HUES48 (cell line): ENCODE measurements at regions not wholly inside any gene's neighbourhood (a gene's known extent, or its start where the extent isn't known, plus 50 kb on each side); places are given as distances from the start of the nearest gene placed in this dataset.
"Not testable (repeated sequence)": the region's sequence is repeated elsewhere in the genome, so short reads cannot be mapped to it uniquely, and the experiment has no call there.

Experiments used
- H3K27ac ChIP-seq: one replicate; pipeline ENCODE4 v1.7.0; 2013; ENCODE audit warnings: low read depth, low read length, inconsistent platforms
- H3K27me3 ChIP-seq: 2 replicates; pipeline ENCODE4 v1.6.1; 2013; ENCODE audit warnings: mild to moderate bottlenecking, low read length; ENCODE audit not compliant: control insufficient read depth, insufficient read depth
- H3K36me3 ChIP-seq: 2 replicates; pipeline ENCODE4 v1.6.1; 2013; ENCODE audit warnings: low read length; ENCODE audit not compliant: control insufficient read depth, insufficient read depth
- H3K4me1 ChIP-seq: 2 replicates; pipeline ENCODE4 v1.6.1; 2013; ENCODE audit warnings: mild to moderate bottlenecking, low read length; ENCODE audit not compliant: control insufficient read depth, insufficient read depth
- H3K4me3 ChIP-seq: 2 replicates; pipeline ENCODE4 v1.5.1; 2013; ENCODE audit warnings: mild to moderate bottlenecking, low read depth, low read length
- H3K9ac ChIP-seq: 2 replicates; pipeline ENCODE4 v1.6.1; 2013; ENCODE audit warnings: mild to moderate bottlenecking, low read depth, low read length, moderate library complexity
- H3K9me3 ChIP-seq: 2 replicates; pipeline ENCODE4 v1.6.1; 2013; ENCODE audit warnings: low read length; ENCODE audit not compliant: control insufficient read depth, insufficient read depth

DNA sequence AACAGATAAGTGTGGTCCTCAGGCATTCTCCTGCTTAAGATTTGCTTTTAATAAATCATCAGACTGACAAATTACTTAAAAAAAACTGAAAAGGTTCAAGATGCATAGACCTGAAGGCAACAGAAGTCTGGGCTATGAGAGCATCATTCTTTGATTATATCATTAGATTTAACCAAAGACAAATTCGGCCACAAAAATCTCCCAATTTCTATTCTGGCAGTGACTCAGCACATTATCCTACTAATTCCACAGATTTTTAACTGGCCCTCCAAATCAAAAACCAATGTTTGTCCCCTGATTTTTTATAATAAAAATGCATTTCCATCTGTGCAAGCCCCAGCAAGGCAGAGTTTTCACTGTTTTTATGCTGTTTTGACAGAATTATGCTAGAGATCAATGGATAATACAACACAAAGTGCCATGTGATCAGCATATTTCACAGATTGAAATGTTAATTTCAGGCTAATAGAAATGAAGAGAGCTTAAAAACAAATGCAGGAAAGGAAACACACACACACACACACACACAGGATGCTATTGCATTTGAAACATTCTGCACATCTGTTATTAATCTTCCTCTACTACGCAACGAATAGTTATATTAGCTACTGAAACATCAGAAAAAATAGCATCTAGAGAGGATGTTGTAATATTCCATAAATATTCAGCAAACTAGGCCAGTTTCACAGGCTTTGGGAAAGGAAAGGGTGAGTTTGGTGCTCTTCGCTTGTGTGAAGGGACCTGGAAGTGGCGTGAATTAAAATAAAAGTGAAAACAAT is 177.6 kb upstream of the ST8SIA4 start:
- Histone ChIP-seq H3K27me3 (no peaks in the 10 kb centered on the region), H3K27ac (no peak overlapping the region), H3K9ac (no peak overlapping the region), H3K36me3 (no peaks in the 10 kb centered on the region), H3K4me3 (no peak overlapping the region), H3K9me3 (no peaks in the 10 kb centered on the region), H3K4me1 (no peaks in the 10 kb centered on the region)

DNA sequence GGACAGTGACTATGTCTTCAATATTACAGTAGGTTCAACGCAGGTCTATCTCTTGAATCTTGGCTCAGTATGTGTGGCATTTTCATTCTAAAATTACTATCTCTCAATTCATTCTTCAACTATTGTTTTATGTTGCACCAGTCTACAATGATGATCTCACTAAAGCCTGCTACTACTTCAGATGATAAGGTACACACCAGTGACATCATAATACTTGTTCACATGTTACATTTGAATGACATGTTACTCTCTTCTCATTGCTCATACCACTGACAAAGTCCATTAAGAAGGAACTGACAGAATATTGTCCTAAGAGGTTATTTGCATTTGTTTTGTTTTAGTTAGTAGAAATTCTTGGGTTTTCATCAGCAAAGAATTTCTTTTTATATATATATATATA is 165.2 kb upstream of the ST8SIA4 start:
- H3K36me3 ChIP-seq = no peaks in the 10 kb centered on the region

GRCh38 chr5:101067429-101067828 is 164.3 kb upstream of the ST8SIA4 start:
- H3K9ac ChIP-seq = no peak overlapping the region
- no peaks in the 10 kb centered on the region for H3K4me1 ChIP-seq
- H3K36me3 ChIP-seq = no peaks in the 10 kb centered on the region
- no peaks in the 10 kb centered on the region for H3K27me3 ChIP-seq
- H3K4me3 ChIP-seq = no peak overlapping the region
- H3K9me3 ChIP-seq = no peaks in the 10 kb centered on the region
- H3K27ac ChIP-seq = no peak overlapping the region

More for the DNA sequence above, 165.2 kb upstream of the ST8SIA4 start:
- Histone ChIP-seq H3K4me3 (no peak overlapping the region), H3K27me3 (no peaks in the 10 kb centered on the region), H3K27ac (no peak overlapping the region), H3K9me3 (no peaks in the 10 kb centered on the region), H3K4me1 (no peaks in the 10 kb centered on the region), H3K9ac (no peak overlapping the region)

DNA sequence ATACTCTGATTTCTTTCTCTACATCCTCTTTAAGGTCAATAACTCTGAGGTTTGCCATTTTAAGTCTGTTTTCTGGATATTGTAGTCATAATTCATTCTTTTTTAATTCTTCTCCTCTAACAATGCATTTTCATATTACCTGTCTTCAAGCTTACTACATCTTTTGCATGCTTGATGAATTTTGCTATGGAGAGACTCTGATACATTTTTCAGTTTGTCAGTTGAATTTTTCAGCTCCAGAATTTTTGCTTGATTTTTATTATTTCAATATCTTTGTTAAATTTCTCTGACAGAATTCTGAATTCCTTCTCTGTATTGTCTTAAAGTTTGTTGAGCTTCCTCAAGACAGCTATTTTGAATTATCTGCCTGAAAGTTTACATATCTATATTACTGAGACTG is 159.8 kb upstream of the ST8SIA4 start:
- Histone ChIP-seq H3K27me3 (no peaks in the 10 kb centered on the region), H3K27ac (no peak overlapping the region), H3K9me3 (peaks cover 8% of the 10 kb centered on the region; the same call in 1 of the 2 replicates), H3K4me3 (no peak overlapping the region), H3K9ac (no peak overlapping the region), H3K36me3 (no peaks in the 10 kb centered on the region), H3K4me1 (no peaks in the 10 kb centered on the region)

DNA sequence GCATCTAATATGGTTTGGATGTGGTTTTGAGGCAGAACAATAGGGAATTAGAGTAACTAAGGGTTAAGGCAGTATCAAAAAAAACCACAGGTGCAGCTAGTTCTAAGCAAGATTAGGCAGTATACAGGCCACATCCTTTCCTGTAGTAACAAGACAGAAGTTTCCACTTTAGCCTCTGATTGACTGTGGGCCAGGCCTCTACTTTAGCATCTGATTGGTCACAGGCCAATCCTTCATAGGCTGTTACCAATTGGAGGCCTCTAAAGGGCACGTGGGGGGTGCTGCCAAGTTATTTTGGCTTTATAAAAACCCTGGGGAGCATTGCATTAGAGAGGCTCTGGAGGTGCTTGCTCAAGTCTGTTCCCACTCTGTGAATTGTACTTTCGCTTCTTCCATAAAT is 144.1 kb upstream of the ST8SIA4 start:
- Histone ChIP-seq H3K9ac (no peak overlapping the region), H3K4me1 (no peaks in the 10 kb centered on the region), H3K4me3 (no peak overlapping the region), H3K27ac (no peak overlapping the region), H3K27me3 (no peaks in the 10 kb centered on the region), H3K9me3 (no peaks in the 10 kb centered on the region), H3K36me3 (no peaks in the 10 kb centered on the region)

DNA sequence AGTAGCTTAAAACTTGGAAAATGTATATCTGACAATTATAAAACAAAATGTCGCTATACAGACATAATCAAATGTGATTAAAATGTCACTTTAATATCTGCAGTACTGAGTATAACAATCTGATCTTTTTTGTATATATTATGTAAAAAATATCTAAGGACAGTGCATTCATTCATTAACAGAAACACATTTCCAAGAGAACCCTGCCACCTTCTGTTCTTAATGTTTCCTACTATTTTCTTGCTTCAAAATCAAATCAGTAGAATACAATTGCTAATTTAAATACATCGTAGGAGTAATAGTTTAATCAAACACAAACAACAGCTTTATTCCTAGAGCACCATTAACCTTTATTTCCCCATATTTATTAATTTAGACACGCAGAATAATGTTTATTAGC is 142.6 kb upstream of the ST8SIA4 start:
- no peaks in the 10 kb centered on the region for H3K36me3 ChIP-seq
- no peak overlapping the region for H3K4me3 ChIP-seq
- no peaks in the 10 kb centered on the region for H3K27me3 ChIP-seq
- no peak overlapping the region for H3K9ac ChIP-seq
- H3K27ac ChIP-seq = no peak overlapping the region
- no peaks in the 10 kb centered on the region for H3K4me1 ChIP-seq
- no peaks in the 10 kb centered on the region for H3K9me3 ChIP-seq

- not testable (repeated sequence) for H3K36me3 ChIP-seq, H3K4me3 ChIP-seq, H3K27me3 ChIP-seq, H3K9me3 ChIP-seq, H3K9ac ChIP-seq, H3K4me1 ChIP-seq, H3K27ac ChIP-seq
Observed at GRCh38 chr5:101040002-101040401, 136.9 kb upstream of the ST8SIA4 start.

GRCh38 chr5:101036778-101037177 is 133.7 kb upstream of the ST8SIA4 start:
- Histone ChIP-seq H3K9ac (no peak overlapping the region), H3K27me3 (no peaks in the 10 kb centered on the region), H3K36me3 (no peaks in the 10 kb centered on the region), H3K4me1 (no peaks in the 10 kb centered on the region), H3K4me3 (no peak overlapping the region), H3K9me3 (no peaks in the 10 kb centered on the region), H3K27ac (no peak overlapping the region)

GRCh38 chr5:101035425-101035824 is 132.3 kb upstream of the ST8SIA4 start:
- no peak overlapping the region for H3K9ac ChIP-seq
- no peak overlapping the region for H3K4me3 ChIP-seq
- H3K27me3 ChIP-seq = no peaks in the 10 kb centered on the region
- H3K36me3 ChIP-seq = no peaks in the 10 kb centered on the region
- H3K9me3 ChIP-seq = no peaks in the 10 kb centered on the region
- no peaks in the 10 kb centered on the region for H3K4me1 ChIP-seq
- H3K27ac ChIP-seq = no peak overlapping the region

- Histone ChIP-seq H3K9me3 (0 out of 2 replicates have a peak, but pooled peaks cover 4% of the 10 kb centered on the region), H3K27ac (no peak overlapping the region), H3K9ac (no peak overlapping the region), H3K27me3 (no peaks in the 10 kb centered on the region), H3K36me3 (no peaks in the 10 kb centered on the region), H3K4me1 (no peaks in the 10 kb centered on the region), H3K4me3 (no peak overlapping the region)
Observed at GRCh38 chr5:101024299-101024698, 121.2 kb upstream of the ST8SIA4 start.

GRCh38 chr5:101018299-101018698 is 115.2 kb upstream of the ST8SIA4 start:
- Histone ChIP-seq H3K9me3 (no peaks in the 10 kb centered on the region), H3K27me3 (no peaks in the 10 kb centered on the region), H3K4me1 (no peaks in the 10 kb centered on the region), H3K27ac (no peak overlapping the region), H3K9ac (no peak overlapping the region), H3K4me3 (no peak overlapping the region), H3K36me3 (no peaks in the 10 kb centered on the region)
